ENCODE measurements at regions not wholly inside any gene's neighbourhood (a gene's known extent, or its start where the extent isn't known, plus 50 kb on each side); places are given as distances from the start of the nearest gene placed in this dataset.
A peak's percentile ranks its signal among the peaks of the same experiment; 100 is the strongest.
"Not testable (repeated sequence)": the region's sequence is repeated elsewhere in the genome, so short reads cannot be mapped to it uniquely, and the experiment has no call there.

- DNase-seq (ENCODE audit: low read depth in 2 of 2): peak in 1 of 2 donors; percentile 3
- Histone ChIP-seq H3K9me3 (ENCODE audit: control insufficient read depth, insufficient read depth, low read depth, low read length) (no peaks in the 10 kb centered on the region), H3K4me3 (replicated peaks in 1 of 4; ENCODE audit: control extremely low read depth in 1 of 4, insufficient read depth in 1 of 4, low read depth in 3 of 4, low read length in 4 of 4) (no peak overlapping the region), H3K4me1 (ENCODE audit: control insufficient read depth, extremely low read depth, insufficient read depth, low read length) (no peaks in the 10 kb centered on the region), H2AFZ (ENCODE audit: low read length) (no peak overlapping the region), H3K27ac (ENCODE audit: insufficient read depth, low read length) (no peak overlapping the region), H3K27me3 (ENCODE audit: control insufficient read depth, insufficient read depth, low read length) (no peaks in the 10 kb centered on the region), H3K4me2 (ENCODE audit: extremely low read depth, insufficient read depth, low read length) (no peak overlapping the region), H3K9ac (ENCODE audit: insufficient read depth, low read length) (no peak overlapping the region), H3K79me2 (ENCODE audit: control insufficient read depth, insufficient read depth, low read length) (no peaks in the 10 kb centered on the region), H4K20me1 (ENCODE audit: control insufficient read depth, extremely low read depth, insufficient read depth, low read length) (no peaks in the 10 kb centered on the region), H3K36me3 (ENCODE audit: control insufficient read depth, insufficient read depth, low read length) (no peaks in the 10 kb centered on the region)
- no peak for TF ChIP-seq CTCF (conservative IDR thresholded peaks at IDR 0.05 in 1 of 2, IDR thresholded peaks at IDR 0.05 in 1 of 2; ENCODE audit: low read depth in 1 of 2, low read length in 2 of 2)
- TF ChIP-seq EZH2 (IDR thresholded peaks at IDR 0.05; ENCODE audit: low read length, missing control alignments): no peak
These were observed 1132.8 kb downstream of the OTOL1 start for GRCh38 chr3:162629372-162629771.

- Histone ChIP-seq H3K4me3 (replicated peaks in 1 of 4; ENCODE audit: control extremely low read depth in 1 of 4, insufficient read depth in 1 of 4, low read depth in 3 of 4, low read length in 4 of 4) (no peak overlapping the region), H4K20me1 (ENCODE audit: control insufficient read depth, extremely low read depth, insufficient read depth, low read length) (no peaks in the 10 kb centered on the region), H3K9ac (ENCODE audit: insufficient read depth, low read length) (no peak overlapping the region), H3K4me2 (ENCODE audit: extremely low read depth, insufficient read depth, low read length) (no peak overlapping the region), H2AFZ (ENCODE audit: low read length) (no peak overlapping the region), H3K79me2 (ENCODE audit: control insufficient read depth, insufficient read depth, low read length) (no peaks in the 10 kb centered on the region), H3K4me1 (ENCODE audit: control insufficient read depth, extremely low read depth, insufficient read depth, low read length) (no peaks in the 10 kb centered on the region), H3K27me3 (ENCODE audit: control insufficient read depth, insufficient read depth, low read length) (no peaks in the 10 kb centered on the region), H3K36me3 (ENCODE audit: control insufficient read depth, insufficient read depth, low read length) (no peaks in the 10 kb centered on the region), H3K9me3 (ENCODE audit: control insufficient read depth, insufficient read depth, low read depth, low read length) (no peaks in the 10 kb centered on the region), H3K27ac (ENCODE audit: insufficient read depth, low read length) (no peak overlapping the region)
- no peak for DNase-seq (ENCODE audit: low read depth in 2 of 2)
- no peak for TF ChIP-seq CTCF (conservative IDR thresholded peaks at IDR 0.05 in 1 of 2, IDR thresholded peaks at IDR 0.05 in 1 of 2; ENCODE audit: low read depth in 1 of 2, low read length in 2 of 2)
- no peak for TF ChIP-seq EZH2 (IDR thresholded peaks at IDR 0.05; ENCODE audit: low read length, missing control alignments)
These were observed 1136.1 kb downstream of the OTOL1 start for GRCh38 chr3:162632672-162633071.

- H3K27ac ChIP-seq (ENCODE audit: insufficient read depth, low read length); H3K9me3 ChIP-seq (ENCODE audit: control insufficient read depth, insufficient read depth, low read depth, low read length); H3K4me2 ChIP-seq (ENCODE audit: extremely low read depth, insufficient read depth, low read length); H3K79me2 ChIP-seq (ENCODE audit: control insufficient read depth, insufficient read depth, low read length); H3K4me3 ChIP-seq (replicated peaks in 1 of 4; ENCODE audit: control extremely low read depth in 1 of 4, insufficient read depth in 1 of 4, low read depth in 3 of 4, low read length in 4 of 4); H3K27me3 ChIP-seq (ENCODE audit: control insufficient read depth, insufficient read depth, low read length); H3K9ac ChIP-seq (ENCODE audit: insufficient read depth, low read length); DNase-seq (ENCODE audit: low read depth in 2 of 2); H2AFZ ChIP-seq (ENCODE audit: low read length); H3K36me3 ChIP-seq (ENCODE audit: control insufficient read depth, insufficient read depth, low read length); H3K4me1 ChIP-seq (ENCODE audit: control insufficient read depth, extremely low read depth, insufficient read depth, low read length); H4K20me1 ChIP-seq (ENCODE audit: control insufficient read depth, extremely low read depth, insufficient read depth, low read length): not testable (repeated sequence)
These were observed 1143.6 kb downstream of the OTOL1 start for GRCh38 chr3:162640208-162640607.
